HepG2 (cell line): ENCODE measurements at regions not wholly inside any gene's neighbourhood (a gene's known extent, or its start where the extent isn't known, plus 50 kb on each side); places are given as distances from the start of the nearest gene placed in this dataset.

Experiments
- CTCF ChIP-seq: sonication (generic); formaldehyde crosslinking; IDR thresholded peaks from 2 replicates; pipeline ENCODE4 v1.5.0; 2020; ENCODE audit warnings: mild to moderate bottlenecking, missing genetic modification reagents, moderate library complexity
- POGK ChIP-seq: sonication (generic); formaldehyde crosslinking; conservative IDR thresholded peaks from 2 replicates; pipeline ENCODE4 v1.8.0; 2022; ENCODE audit warnings: mild to moderate bottlenecking, moderate library complexity, missing genetic modification reagents
- POLR2A ChIP-seq, 2 experiments: IDR thresholded peaks; 2 replicates each; pipeline ENCODE4 v1.6.1; 2011; ENCODE audit warnings: low read depth in 2 of 2, low read length in 2 of 2, mild to moderate bottlenecking in 1 of 2, moderate library complexity in 1 of 2; ENCODE audit not compliant: insufficient read depth in 1 of 2
- RARG ChIP-seq: sonication (generic); formaldehyde crosslinking; IDR thresholded peaks from 2 replicates; pipeline ENCODE4 v1.4.0; 2020; ENCODE audit warnings: low read depth, mild to moderate bottlenecking, missing genetic modification reagents
- REPIN1 ChIP-seq: sonication (generic); formaldehyde crosslinking; IDR thresholded peaks from 2 replicates; pipeline ENCODE4 v1.8.0; 2022; ENCODE audit warnings: missing genetic modification reagents, low read depth, mild to moderate bottlenecking, borderline replicate concordance
- THYN1 ChIP-seq: sonication (generic); formaldehyde crosslinking; IDR thresholded peaks from 2 replicates; pipeline ENCODE4 v1.8.1; 2023; ENCODE audit warnings: low read depth, mild to moderate bottlenecking, moderate library complexity, missing genetic modification reagents, borderline replicate concordance
- ZFP1 ChIP-seq: IDR thresholded peaks from 2 replicates; pipeline ENCODE4 v1.6.1; 2016
- ZNF138 ChIP-seq: sonication (generic); formaldehyde crosslinking; IDR thresholded peaks from 2 replicates; pipeline ENCODE4 v1.5.0; 2020; ENCODE audit warnings: mild to moderate bottlenecking, low read depth, missing genetic modification reagents

- TF ChIP-seq CTCF (CRISPR knock-in tag) (no peak), POGK (CRISPR knock-in tag) (no peak), REPIN1 (CRISPR knock-in tag) (no peak), ZFP1 (CRISPR knock-in tag) (no peak), POLR2A (IDR thresholded peaks at IDR 0.05; ENCODE audit: insufficient read depth in 1 of 2, low read depth in 2 of 2, low read length in 2 of 2) (no peak), RARG (CRISPR knock-in tag) (no peak), THYN1 (CRISPR knock-in tag) (no peak), ZNF138 (no peak)
Observed at GRCh38 chrY:7966916-7967315, 1055.4 kb upstream of the AMELY start.
